Mesendoderm (in vitro differentiated cells): ENCODE measurements at regions not wholly inside any gene's neighbourhood (a gene's known extent, or its start where the extent isn't known, plus 50 kb on each side); places are given as distances from the start of the nearest gene placed in this dataset.

Experiments used
- DNase-seq: peaks from one replicate; pipeline ENCODE4 v3.0.0; 2013
- H2AK5ac ChIP-seq: 2 replicates; pipeline ENCODE4 v1.6.1; 2013; ENCODE audit warnings: low read length, inconsistent platforms
- H2BK120ac ChIP-seq: 2 replicates; pipeline ENCODE4 v1.6.1; 2013; ENCODE audit warnings: low read depth, mild to moderate bottlenecking, low read length, moderate library complexity, mixed read lengths
- H2BK15ac ChIP-seq: replicated peaks from 2 replicates; pipeline ENCODE4 v1.6.1; 2013; ENCODE audit warnings: low read depth, mild to moderate bottlenecking, moderate library complexity
- H2BK5ac ChIP-seq: 2 replicates; pipeline ENCODE4 v1.6.1; 2013; ENCODE audit warnings: low read length, inconsistent platforms
- H3K18ac ChIP-seq: 2 replicates; pipeline ENCODE4 v1.6.1; 2013; ENCODE audit warnings: mild to moderate bottlenecking, low read length, mixed read lengths
- H3K23ac ChIP-seq: one replicate; pipeline ENCODE4 v1.6.1; 2013; ENCODE audit warnings: low read length
- H3K27ac ChIP-seq: 2 replicates; pipeline ENCODE4 v1.5.1; 2013; ENCODE audit warnings: low read depth, mild to moderate bottlenecking, inconsistent platforms, low read length, moderate library complexity
- H3K27me3 ChIP-seq: 2 replicates; pipeline ENCODE4 v1.6.1; 2013; ENCODE audit warnings: low read length, control low read depth, mild to moderate bottlenecking, inconsistent platforms; ENCODE audit not compliant: insufficient read depth, poor library complexity
- H3K36me3 ChIP-seq: 2 replicates; pipeline ENCODE4 v1.6.1; 2013; ENCODE audit warnings: low read length, inconsistent platforms; ENCODE audit not compliant: control insufficient read depth, insufficient read depth
- H3K4ac ChIP-seq: one replicate; pipeline ENCODE4 v1.6.1; 2013; ENCODE audit warnings: low read depth, mild to moderate bottlenecking, low read length, moderate library complexity
- H3K4me1 ChIP-seq: 2 replicates; pipeline ENCODE4 v1.6.1; 2013; ENCODE audit warnings: low read depth, low read length, inconsistent platforms; ENCODE audit not compliant: control insufficient read depth
- H3K4me2 ChIP-seq: 2 replicates; pipeline ENCODE4 v1.6.1; 2013; ENCODE audit warnings: low read length
- H3K4me3 ChIP-seq: 2 replicates; pipeline ENCODE4 v1.5.1; 2013; ENCODE audit warnings: mild to moderate bottlenecking, low read length
- H3K56ac ChIP-seq: one replicate; pipeline ENCODE4 v1.6.1; 2013; ENCODE audit warnings: low read length
- H3K79me1 ChIP-seq: 2 replicates; pipeline ENCODE4 v1.6.1; 2013; ENCODE audit warnings: low read length, inconsistent platforms
- H3K79me2 ChIP-seq: 2 replicates; pipeline ENCODE4 v1.6.1; 2013; ENCODE audit warnings: mild to moderate bottlenecking, low read length; ENCODE audit not compliant: control insufficient read depth, insufficient read depth
- H3K9ac ChIP-seq: 2 replicates; pipeline ENCODE4 v1.6.1; 2013; ENCODE audit warnings: low read length, inconsistent platforms
- H4K5ac ChIP-seq: one replicate; pipeline ENCODE4 v1.6.1; 2013; ENCODE audit warnings: low read length
- H4K8ac ChIP-seq: one replicate; pipeline ENCODE4 v1.6.1; 2013; ENCODE audit warnings: low read depth, mild to moderate bottlenecking, control low read depth, low read length, moderate library complexity
- WGBS: extraction: QIAGEN DNeasy Blood & Tissue Kit; methylation state at CpG from one replicate; pipeline ENCODE4 v1.1.7; 2013; ENCODE audit warnings: low lambda C conversion rate, missing lambda C conversion rate; ENCODE audit not compliant: insufficient coverage; ENCODE audit errors: extremely low coverage; 5-methylcytosine and 5-hydroxymethylcytosine counted together

DNA sequence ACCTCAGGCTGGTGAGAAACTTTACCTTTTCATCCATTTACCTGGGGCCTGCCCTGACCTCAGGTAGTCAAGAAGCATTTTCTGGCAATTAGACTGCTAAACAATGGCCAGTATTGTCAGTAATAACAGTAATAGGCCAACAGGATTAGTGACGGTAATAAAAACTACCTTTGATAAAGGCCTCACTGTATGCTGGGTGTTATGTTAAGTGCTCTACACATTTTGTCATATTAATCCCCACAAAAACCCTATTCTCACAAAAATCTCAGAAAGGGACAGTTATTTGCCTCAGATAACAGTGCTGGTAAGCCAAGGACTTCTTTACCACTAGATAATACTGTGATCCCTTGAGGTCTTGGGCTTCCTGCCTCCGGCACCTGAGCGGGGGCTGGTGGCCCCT is 191.4 kb downstream of the FOXD2 start:
- H2BK15ac ChIP-seq = no peak overlapping the region
- H3K4me1 ChIP-seq = no peaks in the 10 kb centered on the region
- no CpG with 5 or more reads among the region's 3 CpGs for WGBS
- H3K56ac ChIP-seq = no peak overlapping the region
- no peaks in the 10 kb centered on the region for H3K79me2 ChIP-seq
- no peak overlapping the region for H4K8ac ChIP-seq
- no peak overlapping the region for H3K9ac ChIP-seq
- H2BK120ac ChIP-seq = no peak overlapping the region
- H3K4me3 ChIP-seq = no peak overlapping the region
- H3K79me1 ChIP-seq = no peaks in the 10 kb centered on the region
- H2BK5ac ChIP-seq = no peak overlapping the region
- H3K4ac ChIP-seq = no peak overlapping the region
- no peak overlapping the region for H3K4me2 ChIP-seq
- no peak overlapping the region for H3K27ac ChIP-seq
- no peak overlapping the region for H3K23ac ChIP-seq
- DNase-seq = no peak
- no peak overlapping the region for H2AK5ac ChIP-seq
- H3K27me3 ChIP-seq = no peaks in the 10 kb centered on the region
- H4K5ac ChIP-seq = no peak overlapping the region
- no peaks in the 10 kb centered on the region for H3K36me3 ChIP-seq
- no peak overlapping the region for H3K18ac ChIP-seq

DNA sequence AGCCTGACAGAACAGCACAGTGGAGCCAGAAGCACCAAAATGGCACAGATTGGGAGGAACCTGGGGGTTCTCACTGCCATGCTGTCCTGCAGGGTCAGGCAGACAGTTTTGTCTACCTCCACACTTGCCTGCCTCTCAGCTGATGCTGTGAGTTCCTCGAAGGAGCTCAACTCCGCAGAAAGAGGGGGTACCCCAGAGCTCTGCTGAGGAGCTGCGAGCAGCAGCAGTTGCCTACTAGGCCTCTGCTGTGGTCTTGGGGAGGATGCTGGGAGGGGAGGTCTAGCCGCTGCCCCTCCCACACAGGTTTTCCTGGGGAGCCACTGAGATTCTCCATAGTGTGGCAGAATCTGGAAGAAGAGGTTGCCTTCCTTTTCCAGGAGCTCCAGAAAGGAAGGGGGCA is 192.5 kb downstream of the FOXD2 start:
- Histone ChIP-seq H3K4ac (no peak overlapping the region), H3K23ac (no peak overlapping the region), H4K8ac (no peak overlapping the region), H4K5ac (no peak overlapping the region), H3K79me2 (no peaks in the 10 kb centered on the region), H2AK5ac (no peak overlapping the region), H3K56ac (no peak overlapping the region), H2BK120ac (no peak overlapping the region), H3K27me3 (no peaks in the 10 kb centered on the region), H3K79me1 (no peaks in the 10 kb centered on the region), H3K18ac (no peak overlapping the region), H3K4me2 (no peak overlapping the region), H2BK15ac (no peak overlapping the region), H3K9ac (no peak overlapping the region), H3K4me1 (no peaks in the 10 kb centered on the region), H3K36me3 (no peaks in the 10 kb centered on the region), H3K4me3 (no peak overlapping the region), H2BK5ac (no peak overlapping the region), H3K27ac (no peak overlapping the region)
- WGBS = no CpG with 5 or more reads among the region's 4 CpGs
- DNase-seq = no peak

DNA sequence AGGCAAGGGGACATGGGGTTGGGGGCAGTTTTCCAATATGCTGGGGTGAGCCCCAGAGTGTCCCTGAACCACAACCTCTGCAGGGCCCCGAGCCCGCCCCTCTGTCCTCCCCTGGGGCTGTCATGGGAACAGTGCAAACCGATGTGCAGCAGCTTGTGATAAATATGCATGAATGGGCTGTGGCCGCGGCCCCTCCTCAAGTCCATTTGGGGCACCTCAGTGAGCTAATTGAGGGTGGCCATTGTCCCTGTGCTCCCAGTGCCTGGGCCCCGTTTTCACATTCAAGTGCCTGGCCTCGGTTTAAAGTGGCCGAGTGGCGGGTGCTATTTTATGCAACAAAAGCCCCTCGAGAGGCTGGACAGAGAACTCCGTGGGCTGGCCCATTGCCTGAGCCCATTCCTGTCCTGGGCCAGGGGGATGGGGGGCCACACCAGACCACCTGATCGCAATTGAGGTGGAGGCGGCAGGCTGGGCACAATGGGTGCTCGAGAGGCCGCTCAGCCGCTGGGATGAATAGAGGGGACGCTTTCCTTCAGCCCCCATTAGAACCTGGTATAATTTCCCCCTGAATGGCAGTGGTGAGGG is 193.7 kb downstream of the FOXD2 start:
- Histone ChIP-seq H4K8ac (no peak overlapping the region), H3K4me1 (no peaks in the 10 kb centered on the region), H3K4me3 (no peak overlapping the region), H3K27me3 (no peaks in the 10 kb centered on the region), H3K79me2 (no peaks in the 10 kb centered on the region), H2BK5ac (no peak overlapping the region), H3K79me1 (no peaks in the 10 kb centered on the region), H3K18ac (no peak overlapping the region), H2BK15ac (no peak overlapping the region), H3K9ac (no peak overlapping the region), H3K4me2 (no peak overlapping the region), H3K27ac (no peak overlapping the region), H3K36me3 (no peaks in the 10 kb centered on the region), H2AK5ac (no peak overlapping the region), H3K56ac (no peak overlapping the region), H4K5ac (no peak overlapping the region), H3K23ac (no peak overlapping the region), H2BK120ac (no peak overlapping the region), H3K4ac (no peak overlapping the region)
- DNase-seq = no peak
- WGBS = no CpG with 5 or more reads among the region's 17 CpGs

GRCh38 chr1:47635111-47635510 is 197.3 kb downstream of the FOXD2 start:
- H2BK120ac ChIP-seq = no peak overlapping the region
- no peak overlapping the region for H3K4me2 ChIP-seq
- no peak overlapping the region for H3K4me3 ChIP-seq
- H3K23ac ChIP-seq = no peak overlapping the region
- H3K4me1 ChIP-seq = no peaks in the 10 kb centered on the region
- WGBS = no CpG with 5 or more reads among the region's 5 CpGs
- H2BK5ac ChIP-seq = no peak overlapping the region
- no peak overlapping the region for H3K4ac ChIP-seq
- H4K5ac ChIP-seq = no peak overlapping the region
- no peak overlapping the region for H3K18ac ChIP-seq
- no peak overlapping the region for H2BK15ac ChIP-seq
- no peak overlapping the region for H4K8ac ChIP-seq
- no peaks in the 10 kb centered on the region for H3K27me3 ChIP-seq
- no peaks in the 10 kb centered on the region for H3K79me2 ChIP-seq
- no peaks in the 10 kb centered on the region for H3K79me1 ChIP-seq
- no peak overlapping the region for H3K56ac ChIP-seq
- no peak overlapping the region for H3K27ac ChIP-seq
- H2AK5ac ChIP-seq = no peak overlapping the region
- no peak for DNase-seq
- no peaks in the 10 kb centered on the region for H3K36me3 ChIP-seq
- no peak overlapping the region for H3K9ac ChIP-seq

DNA sequence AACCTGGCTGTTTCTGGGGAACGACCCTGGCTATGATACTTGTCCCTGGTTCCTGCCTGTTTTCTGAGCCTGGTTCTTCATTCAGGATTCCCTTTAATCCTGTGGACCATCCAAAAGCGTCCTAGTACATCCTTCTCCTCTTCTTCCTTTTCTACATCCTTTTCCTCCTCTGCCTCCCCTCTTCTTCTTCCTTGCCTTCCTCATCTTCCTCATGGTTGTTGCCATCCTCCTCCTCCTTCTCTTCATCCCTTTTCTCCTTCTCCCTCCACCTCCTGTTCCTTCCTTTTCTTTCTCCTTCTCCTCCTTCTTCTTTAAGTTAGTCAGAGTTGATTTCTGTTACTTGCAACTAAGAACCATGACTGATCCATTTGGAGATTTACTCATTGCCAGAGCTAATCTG is 197.8 kb downstream of the FOXD2 start:
- no peak overlapping the region for H3K9ac ChIP-seq
- no peaks in the 10 kb centered on the region for H3K79me2 ChIP-seq
- H2AK5ac ChIP-seq = no peak overlapping the region
- no peak for DNase-seq
- no peaks in the 10 kb centered on the region for H3K4me1 ChIP-seq
- no peak overlapping the region for H3K18ac ChIP-seq
- no peak overlapping the region for H4K8ac ChIP-seq
- H2BK120ac ChIP-seq = no peak overlapping the region
- no peaks in the 10 kb centered on the region for H3K36me3 ChIP-seq
- H3K4ac ChIP-seq = no peak overlapping the region
- H3K56ac ChIP-seq = no peak overlapping the region
- no peak overlapping the region for H2BK15ac ChIP-seq
- H3K4me2 ChIP-seq = no peak overlapping the region
- no peak overlapping the region for H3K27ac ChIP-seq
- H3K4me3 ChIP-seq = no peak overlapping the region
- no peaks in the 10 kb centered on the region for H3K27me3 ChIP-seq
- no peak overlapping the region for H4K5ac ChIP-seq
- H2BK5ac ChIP-seq = no peak overlapping the region
- no peaks in the 10 kb centered on the region for H3K79me1 ChIP-seq
- no peak overlapping the region for H3K23ac ChIP-seq
- WGBS = no CpG with 5 or more reads among the region's 2 CpGs

GRCh38 chr1:47637111-47637685 is 199.4 kb downstream of the FOXD2 start:
- H2BK15ac ChIP-seq = no peak overlapping the region
- H4K5ac ChIP-seq = no peak overlapping the region
- H2BK120ac ChIP-seq = no peak overlapping the region
- H3K9ac ChIP-seq = no peak overlapping the region
- H3K23ac ChIP-seq = no peak overlapping the region
- H3K56ac ChIP-seq = no peak overlapping the region
- no peaks in the 10 kb centered on the region for H3K27me3 ChIP-seq
- no peak for DNase-seq
- no peak overlapping the region for H3K4me3 ChIP-seq
- H4K8ac ChIP-seq = no peak overlapping the region
- WGBS = no CpG with 5 or more reads among the region's 6 CpGs
- H3K18ac ChIP-seq = no peak overlapping the region
- H3K79me2 ChIP-seq = no peaks in the 10 kb centered on the region
- H3K4ac ChIP-seq = no peak overlapping the region
- no peak overlapping the region for H2BK5ac ChIP-seq
- H3K36me3 ChIP-seq = no peaks in the 10 kb centered on the region
- H3K27ac ChIP-seq = no peak overlapping the region
- no peak overlapping the region for H3K4me2 ChIP-seq
- no peaks in the 10 kb centered on the region for H3K79me1 ChIP-seq
- H2AK5ac ChIP-seq = no peak overlapping the region
- no peaks in the 10 kb centered on the region for H3K4me1 ChIP-seq
